ENCODE measurements at regions not wholly inside any gene's neighbourhood (a gene's known extent, or its start where the extent isn't known, plus 50 kb on each side); places are given as distances from the start of the nearest gene placed in this dataset.

DNA sequence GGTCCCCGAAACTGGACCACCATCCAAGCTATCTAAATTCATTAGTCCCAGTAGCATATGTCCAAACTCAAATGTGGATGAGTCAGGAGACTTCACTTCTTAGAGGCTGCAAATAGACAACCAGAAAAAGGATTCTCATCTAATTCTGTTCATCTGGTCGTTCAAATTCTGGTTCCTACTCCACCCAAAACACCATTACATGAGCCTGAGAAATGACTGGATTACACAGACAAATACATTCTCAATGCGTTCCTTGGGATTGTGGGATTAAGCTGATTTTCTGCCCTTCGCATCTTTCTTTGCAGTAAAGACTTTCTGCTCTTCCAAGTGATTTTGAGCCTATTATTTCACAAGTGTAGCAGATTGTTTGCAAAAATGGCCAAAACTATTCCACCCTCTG, 472.3 kb upstream of the PROK2 start:
- H3K27ac Mint-ChIP-seq = no peak overlapping the region
- no peak overlapping the region for H3K27ac ChIP-seq (ENCODE audit: low read depth)
- peaks cover 7% of the 10 kb centered on the region; the same call in 2 of the 3 replicates for H3K9me3 Mint-ChIP-seq
- no peaks in the 10 kb centered on the region for H3K79me2 ChIP-seq (replicated peaks; ENCODE audit: insufficient read depth)
- no peaks in the 10 kb centered on the region for H3K27me3 ChIP-seq (ENCODE audit: insufficient read depth)
- ATAC-seq (no peak), DNase-seq (ENCODE audit: low spot score) (no peak)
- H3K36me3 ChIP-seq (ENCODE audit: insufficient read depth) = no peaks in the 10 kb centered on the region
- H3K4me3 Mint-ChIP-seq = no peak overlapping the region
- H3K9me2 ChIP-seq (ENCODE audit: insufficient read depth) = no peaks in the 10 kb centered on the region
- H3K36me3 Mint-ChIP-seq (ENCODE audit: low read depth) = peaks cover 7% of the 10 kb centered on the region; the same call in 2 of the 3 replicates
- peaks cover 21% of the 10 kb centered on the region for H3K4me1 Mint-ChIP-seq
- peaks cover 11% of the 10 kb centered on the region for H3K27me3 Mint-ChIP-seq (ENCODE audit: insufficient read depth, low read depth, poor library complexity)
- H3K4me1 ChIP-seq (ENCODE audit: insufficient read depth) = peaks cover 10% of the 10 kb centered on the region; the same call in 1 of the 2 replicates
- TF ChIP-seq, protein P1, sequence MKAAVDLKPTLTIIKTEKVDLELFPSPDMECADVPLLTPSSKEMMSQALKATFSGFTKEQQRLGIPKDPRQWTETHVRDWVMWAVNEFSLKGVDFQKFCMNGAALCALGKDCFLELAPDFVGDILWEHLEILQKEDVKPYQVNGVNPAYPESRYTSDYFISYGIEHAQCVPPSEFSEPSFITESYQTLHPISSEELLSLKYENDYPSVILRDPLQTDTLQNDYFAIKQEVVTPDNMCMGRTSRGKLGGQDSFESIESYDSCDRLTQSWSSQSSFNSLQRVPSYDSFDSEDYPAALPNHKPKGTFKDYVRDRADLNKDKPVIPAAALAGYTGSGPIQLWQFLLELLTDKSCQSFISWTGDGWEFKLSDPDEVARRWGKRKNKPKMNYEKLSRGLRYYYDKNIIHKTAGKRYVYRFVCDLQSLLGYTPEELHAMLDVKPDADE (IDR thresholded peaks at IDR 0.05) = no peak
- TF ChIP-seq POLR2AphosphoS5 (IDR thresholded peaks at IDR 0.05; ENCODE audit: low read depth) (no peak), STAT1 (IDR thresholded peaks at IDR 0.05; ENCODE audit: unreplicated experiment) (no peak), JUNB (IDR thresholded peaks at IDR 0.05; ENCODE audit: unreplicated experiment) (no peak)
- no peaks in the 10 kb centered on the region for H3F3A ChIP-seq (replicated peaks; ENCODE audit: low read depth)
- no peak overlapping the region for H3K4me2 ChIP-seq
- H2AFZ ChIP-seq = no peak overlapping the region
- no peaks in the 10 kb centered on the region for H4K20me1 ChIP-seq (replicated peaks; ENCODE audit: insufficient read depth)
- H3K4me3 ChIP-seq = no peak overlapping the region

- Histone ChIP-seq H3K79me2 (replicated peaks; ENCODE audit: insufficient read depth) (no peaks in the 10 kb centered on the region), H3K4me3 (no peak overlapping the region), H3K27ac (ENCODE audit: low read depth) (no peak overlapping the region), H2AFZ (no peak overlapping the region), H3K4me1 (ENCODE audit: insufficient read depth) (peaks cover 10% of the 10 kb centered on the region; the same call in 1 of the 2 replicates), H3K27me3 (ENCODE audit: insufficient read depth) (no peaks in the 10 kb centered on the region), H3K9me2 (ENCODE audit: insufficient read depth) (no peaks in the 10 kb centered on the region), H4K20me1 (replicated peaks; ENCODE audit: insufficient read depth) (no peaks in the 10 kb centered on the region), H3F3A (replicated peaks; ENCODE audit: low read depth) (no peaks in the 10 kb centered on the region), H3K36me3 (ENCODE audit: insufficient read depth) (no peaks in the 10 kb centered on the region), H3K4me2 (no peak overlapping the region)
- peaks cover 21% of the 10 kb centered on the region for H3K4me1 Mint-ChIP-seq
- H3K4me3 Mint-ChIP-seq = no peak overlapping the region
- ATAC-seq (no peak), DNase-seq (ENCODE audit: low spot score) (no peak)
- peaks cover 9% of the 10 kb centered on the region; the same call in 2 of the 3 replicates for H3K9me3 Mint-ChIP-seq
- peaks cover 10% of the 10 kb centered on the region; the same call in 2 of the 3 replicates for H3K36me3 Mint-ChIP-seq (ENCODE audit: low read depth)
- TF ChIP-seq ZNF114 (CRISPR knock-in tag; IDR thresholded peaks at IDR 0.05) = no peak
- no peak for TF ChIP-seq REST (IDR thresholded peaks at IDR 0.05; ENCODE audit: unreplicated experiment)
- no peak for TF ChIP-seq JUNB (IDR thresholded peaks at IDR 0.05; ENCODE audit: unreplicated experiment)
- TF ChIP-seq ZNF462 (CRISPR knock-in tag; IDR thresholded peaks at IDR 0.05) = no peak
- no peak for TF ChIP-seq STAT1 (IDR thresholded peaks at IDR 0.05; ENCODE audit: unreplicated experiment)
- TF ChIP-seq, protein P1 (IDR thresholded peaks at IDR 0.05) = no peak
- no peak for TF ChIP-seq NANOG (IDR thresholded peaks at IDR 0.05; ENCODE audit: borderline replicate concordance)
- peaks cover 11% of the 10 kb centered on the region for H3K27me3 Mint-ChIP-seq (ENCODE audit: insufficient read depth, low read depth, poor library complexity)
- no peak overlapping the region for H3K27ac Mint-ChIP-seq
Observed at GRCh38 chr3:72256716-72257115, 471.8 kb upstream of the PROK2 start.
